Stomach (tissue), 4 donors: ENCODE measurements at regions not wholly inside any gene's neighbourhood (a gene's known extent, or its start where the extent isn't known, plus 50 kb on each side); places are given as distances from the start of the nearest gene placed in this dataset.

Source experiments
- CTCF ChIP-seq, 7 experiments: fragments of 450-650 bp in 4 of 7; fragments of 200-600 bp in 3 of 7; sonication (generic) in 3 of 7; IDR thresholded peaks; one replicate each; pipeline ENCODE4 v1.5.1; 2016 to 2019; ENCODE audit warnings: antibody characterized with exemption in 7 of 7, control low read depth in 2 of 7, mild to moderate bottlenecking in 1 of 7
- EP300 ChIP-seq: sonication (generic); formaldehyde crosslinking; IDR thresholded peaks from one replicate; pipeline ENCODE4 v1.6.1; 2017; ENCODE audit warnings: antibody characterized with exemption

GRCh38 chr21:22062472-22063139 is 1064.4 kb downstream of the NCAM2 start:
- TF ChIP-seq CTCF (IDR thresholded peaks at IDR 0.05) (no peak), EP300 (no peak)
